Osteoblast (primary cell): ENCODE measurements at regions not wholly inside any gene's neighbourhood (a gene's known extent, or its start where the extent isn't known, plus 50 kb on each side); places are given as distances from the start of the nearest gene placed in this dataset.

Experiments used
- DNase-seq: peaks from one replicate; pipeline ENCODE4 v3.0.0; 2011; ENCODE audit warnings: low spot score, mixed read lengths; ENCODE audit not compliant: insufficient read length; ENCODE audit errors: missing footprints
- H2AFZ ChIP-seq: 2 replicates; pipeline ENCODE4 v1.6.0; 2011; ENCODE audit warnings: mild to moderate bottlenecking, low read length
- H3K27ac ChIP-seq: 2 replicates; pipeline ENCODE4 v1.5.1; 2011; ENCODE audit warnings: mild to moderate bottlenecking, low read depth, low read length, moderate library complexity
- H3K27me3 ChIP-seq: 2 replicates; pipeline ENCODE4 v1.6.0; 2012; ENCODE audit warnings: mild to moderate bottlenecking, control low read depth, inconsistent platforms, low read length, moderate library complexity; ENCODE audit not compliant: insufficient read depth
- H3K36me3 ChIP-seq: 2 replicates; pipeline ENCODE4 v1.5.1; 2011; ENCODE audit warnings: mild to moderate bottlenecking, low read length, control low read depth, moderate library complexity; ENCODE audit not compliant: insufficient read depth
- H3K4me1 ChIP-seq: 2 replicates; pipeline ENCODE4 v1.5.1; 2011; ENCODE audit warnings: mild to moderate bottlenecking, low read length, control low read depth, moderate library complexity; ENCODE audit not compliant: insufficient read depth
- H3K4me2 ChIP-seq: 2 replicates; pipeline ENCODE4 v1.6.0; 2011; ENCODE audit warnings: mild to moderate bottlenecking, low read length; ENCODE audit not compliant: insufficient read depth
- H3K4me3 ChIP-seq: fragments of 200-600 bp; sonication (generic); 3 replicates; pipeline ENCODE4 v1.5.1; 2012; ENCODE audit warnings: mild to moderate bottlenecking, low read length, inconsistent platforms; ENCODE audit not compliant: insufficient read depth
- H3K79me2 ChIP-seq: 2 replicates; pipeline ENCODE4 v1.6.0; 2012; ENCODE audit warnings: mild to moderate bottlenecking, low read length, control low read depth, inconsistent platforms; ENCODE audit not compliant: insufficient read depth
- H3K9me3 ChIP-seq: 2 replicates; pipeline ENCODE4 v1.5.1; 2011; ENCODE audit warnings: low read depth, low read length, control low read depth
- H4K20me1 ChIP-seq: 2 replicates; pipeline ENCODE4 v1.6.0; 2012; ENCODE audit warnings: mild to moderate bottlenecking, low read length, control low read depth; ENCODE audit not compliant: insufficient read depth
- CTCF ChIP-seq: IDR thresholded peaks from 2 replicates; pipeline ENCODE4 v1.5.1; 2011; ENCODE audit warnings: mild to moderate bottlenecking, low read depth, low read length, moderate library complexity; ENCODE audit errors: extremely low read depth

- peaks cover 4% of the 10 kb centered on the region for H3K9me3 ChIP-seq
- H3K4me3 ChIP-seq, result no peak overlapping the region
- no peaks in the 10 kb centered on the region for H3K4me1 ChIP-seq
- no peaks in the 10 kb centered on the region for H3K36me3 ChIP-seq
- H3K27me3 ChIP-seq, result no peaks in the 10 kb centered on the region
- no peak for TF ChIP-seq CTCF
- H3K27ac ChIP-seq, result no peak overlapping the region
- H3K4me2 ChIP-seq, result no peak overlapping the region
- H4K20me1 ChIP-seq, result no peaks in the 10 kb centered on the region
- no peaks in the 10 kb centered on the region for H3K79me2 ChIP-seq
- H2AFZ ChIP-seq, result no peak overlapping the region
- no peak for DNase-seq
These were observed 660.1 kb upstream of the RBFOX1 start for GRCh38 chr16:6672507-6672906.

GRCh38 chr16:6667393-6667792, 665.3 kb upstream of the RBFOX1 start:
- H3K79me2 ChIP-seq, result no peaks in the 10 kb centered on the region
- no peak for TF ChIP-seq CTCF
- no peak overlapping the region for H3K4me2 ChIP-seq
- no peak for DNase-seq
- H3K36me3 ChIP-seq, result no peaks in the 10 kb centered on the region
- H3K4me3 ChIP-seq, result no peak overlapping the region
- no peaks in the 10 kb centered on the region for H3K4me1 ChIP-seq
- H3K27me3 ChIP-seq, result no peaks in the 10 kb centered on the region
- H3K27ac ChIP-seq, result no peak overlapping the region
- H3K9me3 ChIP-seq, result peaks cover 2% of the 10 kb centered on the region
- no peaks in the 10 kb centered on the region for H4K20me1 ChIP-seq
- H2AFZ ChIP-seq, result no peak overlapping the region

GRCh38 chr16:6665126-6665525, 667.5 kb upstream of the RBFOX1 start:
- no peak overlapping the region for H3K4me2 ChIP-seq
- no peaks in the 10 kb centered on the region for H3K27me3 ChIP-seq
- no peaks in the 10 kb centered on the region for H4K20me1 ChIP-seq
- H3K79me2 ChIP-seq, result no peaks in the 10 kb centered on the region
- H3K9me3 ChIP-seq, result peaks cover 2% of the 10 kb centered on the region
- DNase-seq, result no peak
- no peak for TF ChIP-seq CTCF
- H3K27ac ChIP-seq, result no peak overlapping the region
- no peaks in the 10 kb centered on the region for H3K36me3 ChIP-seq
- no peak overlapping the region for H3K4me3 ChIP-seq
- H2AFZ ChIP-seq, result no peak overlapping the region
- H3K4me1 ChIP-seq, result no peaks in the 10 kb centered on the region

GRCh38 chr16:6663668-6664067, 669.0 kb upstream of the RBFOX1 start:
- Histone ChIP-seq H3K4me3 (no peak overlapping the region), H3K79me2 (no peaks in the 10 kb centered on the region), H3K27me3 (no peaks in the 10 kb centered on the region), H3K4me2 (no peak overlapping the region), H3K4me1 (no peaks in the 10 kb centered on the region), H4K20me1 (no peaks in the 10 kb centered on the region), H3K36me3 (no peaks in the 10 kb centered on the region), H3K27ac (no peak overlapping the region), H2AFZ (no peak overlapping the region), H3K9me3 (peaks cover 2% of the 10 kb centered on the region)
- no peak for DNase-seq
- TF ChIP-seq CTCF, result no peak
